ENCODE measurements at regions not wholly inside any gene's neighbourhood (a gene's known extent, or its start where the extent isn't known, plus 50 kb on each side); places are given as distances from the start of the nearest gene placed in this dataset.

DNA sequence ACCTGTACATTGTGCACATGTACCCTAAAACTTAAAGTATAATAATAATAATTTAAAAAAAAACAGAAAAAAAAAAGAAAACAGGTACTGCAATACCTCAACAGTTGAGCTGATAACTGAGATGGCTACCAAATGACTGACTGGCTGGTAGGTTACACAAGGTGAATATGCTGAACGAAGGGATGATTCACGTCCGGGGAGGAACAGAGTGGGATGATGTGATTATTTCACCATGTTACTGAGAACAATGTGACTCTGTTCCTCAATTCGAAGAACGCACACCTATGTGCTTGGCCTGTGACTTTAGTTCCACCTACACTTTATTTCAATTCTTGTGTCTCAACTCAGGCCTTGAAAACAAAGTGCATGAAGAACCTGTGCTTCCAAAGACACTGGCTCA lies 111.7 kb downstream of the CXXC4 start:
- no peak overlapping the region for H2AFZ ChIP-seq (ENCODE audit: low read depth, low read length, poor library complexity, severe bottlenecking)
- no peak for ATAC-seq
- ChIA-PET POLR2A (no interaction called here), CTCF (no interaction called here), RAD21 (ENCODE audit: low non-redundant PET in 1 of 2, low total read pairs in 2 of 2, uncharacterized antibody in 2 of 2, unreplicated experiment in 2 of 2) (no interaction called here)
- DNase-seq (ENCODE audit: low read depth, low spot score), result no peak
- H3K9me2 ChIP-seq (ENCODE audit: insufficient read depth), result no peaks in the 10 kb centered on the region
- H3K9ac ChIP-seq (ENCODE audit: low read length), result no peak overlapping the region
- H4K20me1 ChIP-seq (ENCODE audit: insufficient read depth), result no peaks in the 10 kb centered on the region
- H3K4me3 ChIP-seq (replicated peaks in 1 of 2; ENCODE audit: low read depth in 1 of 2, low read length in 2 of 2), result no peak overlapping the region
- no peaks in the 10 kb centered on the region for H3K79me2 ChIP-seq (ENCODE audit: insufficient read depth, low read length)
- no peak overlapping the region for H3K4me2 ChIP-seq (ENCODE audit: low read length)
- no peak for TF ChIP-seq REST (IDR thresholded peaks at IDR 0.05; ENCODE audit: low read depth)
- TF ChIP-seq FOSL1 (IDR thresholded peaks at IDR 0.05; ENCODE audit: low read depth), result no peak
- TF ChIP-seq EGR1 (IDR thresholded peaks at IDR 0.05; ENCODE audit: low read depth), result no peak
- no peak for TF ChIP-seq YY1 (IDR thresholded peaks at IDR 0.05; ENCODE audit: extremely low read depth, insufficient replicate concordance, low read depth, low read length)
- no peak for TF ChIP-seq JUND (IDR thresholded peaks at IDR 0.05)
- TF ChIP-seq SP1 (IDR thresholded peaks at IDR 0.05; ENCODE audit: low read depth), result no peak
- no peak for TF ChIP-seq EZH2phosphoT487 (IDR thresholded peaks at IDR 0.05; ENCODE audit: borderline replicate concordance)
- no peak for TF ChIP-seq ZBTB33 (IDR thresholded peaks at IDR 0.05; ENCODE audit: extremely low read depth, insufficient replicate concordance, low read length)
- no peak for TF ChIP-seq SIN3A (IDR thresholded peaks at IDR 0.05; ENCODE audit: low read depth)
- no peak for TF ChIP-seq ELF1 (IDR thresholded peaks at IDR 0.05; ENCODE audit: borderline replicate concordance, low read depth)
- TF ChIP-seq ZNF274 (IDR thresholded peaks at IDR 0.05; ENCODE audit: low read depth, low read length), result no peak
- TF ChIP-seq CBX3 (IDR thresholded peaks at IDR 0.05; ENCODE audit: low read depth), result no peak
- no peak for TF ChIP-seq MAX (IDR thresholded peaks at IDR 0.05)
- no peak for TF ChIP-seq CEBPB (IDR thresholded peaks at IDR 0.05; ENCODE audit: low read depth)
- no peak for TF ChIP-seq ZFX (IDR thresholded peaks at IDR 0.05)
- no peaks in the 10 kb centered on the region for H3K27me3 ChIP-seq (ENCODE audit: insufficient read depth, low read length)
- BruUV-seq (replicated peaks), result no TSS peak
- no peaks in the 10 kb centered on the region for H3K4me1 ChIP-seq (ENCODE audit: control insufficient read depth in 1 of 2, insufficient read depth in 2 of 2, low read length in 2 of 2)
- H3K27ac ChIP-seq (ENCODE audit: low read depth, low read length), result no peak overlapping the region
- no peaks in the 10 kb centered on the region for H3K9me3 ChIP-seq (ENCODE audit: control insufficient read depth in 1 of 2, insufficient read depth in 1 of 2, low read depth in 1 of 2, low read length in 2 of 2)
- H3K36me3 ChIP-seq (ENCODE audit: control insufficient read depth in 1 of 2, insufficient read depth in 2 of 2, low read length in 2 of 2), result no peaks in the 10 kb centered on the region
- intact Hi-C loops (cut with micrococcal nuclease), result no loop called here
